ENCODE measurements at regions not wholly inside any gene's neighbourhood (a gene's known extent, or its start where the extent isn't known, plus 50 kb on each side); places are given as distances from the start of the nearest gene placed in this dataset.

GRCh38 chr15:70315431-70315830 lies 217.7 kb upstream of the TLE3 start:
- no peak overlapping the region for H3K4me3 ChIP-seq (ENCODE audit: low read depth, low read length)
- DNase-seq = no peak
- TF ChIP-seq, protein P1, sequence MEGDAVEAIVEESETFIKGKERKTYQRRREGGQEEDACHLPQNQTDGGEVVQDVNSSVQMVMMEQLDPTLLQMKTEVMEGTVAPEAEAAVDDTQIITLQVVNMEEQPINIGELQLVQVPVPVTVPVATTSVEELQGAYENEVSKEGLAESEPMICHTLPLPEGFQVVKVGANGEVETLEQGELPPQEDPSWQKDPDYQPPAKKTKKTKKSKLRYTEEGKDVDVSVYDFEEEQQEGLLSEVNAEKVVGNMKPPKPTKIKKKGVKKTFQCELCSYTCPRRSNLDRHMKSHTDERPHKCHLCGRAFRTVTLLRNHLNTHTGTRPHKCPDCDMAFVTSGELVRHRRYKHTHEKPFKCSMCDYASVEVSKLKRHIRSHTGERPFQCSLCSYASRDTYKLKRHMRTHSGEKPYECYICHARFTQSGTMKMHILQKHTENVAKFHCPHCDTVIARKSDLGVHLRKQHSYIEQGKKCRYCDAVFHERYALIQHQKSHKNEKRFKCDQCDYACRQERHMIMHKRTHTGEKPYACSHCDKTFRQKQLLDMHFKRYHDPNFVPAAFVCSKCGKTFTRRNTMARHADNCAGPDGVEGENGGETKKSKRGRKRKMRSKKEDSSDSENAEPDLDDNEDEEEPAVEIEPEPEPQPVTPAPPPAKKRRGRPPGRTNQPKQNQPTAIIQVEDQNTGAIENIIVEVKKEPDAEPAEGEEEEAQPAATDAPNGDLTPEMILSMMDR (IDR thresholded peaks at IDR 0.05; ENCODE audit: low read depth, low read length) = no peak
- H3K9me3 ChIP-seq (ENCODE audit: severe bottlenecking) = no peaks in the 10 kb centered on the region
- no peak overlapping the region for H3K27ac ChIP-seq
- no peaks in the 10 kb centered on the region for H3K36me3 ChIP-seq
- H3K27me3 ChIP-seq (ENCODE audit: insufficient read depth, low read depth, severe bottlenecking) = no peaks in the 10 kb centered on the region

- no peak for DNase-seq
- H3K36me3 ChIP-seq = no peaks in the 10 kb centered on the region
- TF ChIP-seq, protein P1 (IDR thresholded peaks at IDR 0.05; ENCODE audit: low read depth, low read length) = no peak
- H3K27ac ChIP-seq = no peak overlapping the region
- no peak overlapping the region for H3K4me3 ChIP-seq (ENCODE audit: low read depth, low read length)
- H3K27me3 ChIP-seq (ENCODE audit: insufficient read depth, low read depth, severe bottlenecking) = no peaks in the 10 kb centered on the region
- no peaks in the 10 kb centered on the region for H3K9me3 ChIP-seq (ENCODE audit: severe bottlenecking)
These were observed 217.0 kb upstream of the TLE3 start for GRCh38 chr15:70314688-70315087.

- Histone ChIP-seq H3K27me3 (ENCODE audit: insufficient read depth, low read depth, severe bottlenecking) (no peaks in the 10 kb centered on the region), H3K27ac (no peak overlapping the region), H3K36me3 (no peaks in the 10 kb centered on the region), H3K9me3 (ENCODE audit: severe bottlenecking) (no peaks in the 10 kb centered on the region), H3K4me3 (ENCODE audit: low read depth, low read length) (no peak overlapping the region)
- TF ChIP-seq, protein P1 (IDR thresholded peaks at IDR 0.05; ENCODE audit: low read depth, low read length) = no peak
- no peak for DNase-seq
These were observed 216.3 kb upstream of the TLE3 start for GRCh38 chr15:70314018-70314354.

DNA sequence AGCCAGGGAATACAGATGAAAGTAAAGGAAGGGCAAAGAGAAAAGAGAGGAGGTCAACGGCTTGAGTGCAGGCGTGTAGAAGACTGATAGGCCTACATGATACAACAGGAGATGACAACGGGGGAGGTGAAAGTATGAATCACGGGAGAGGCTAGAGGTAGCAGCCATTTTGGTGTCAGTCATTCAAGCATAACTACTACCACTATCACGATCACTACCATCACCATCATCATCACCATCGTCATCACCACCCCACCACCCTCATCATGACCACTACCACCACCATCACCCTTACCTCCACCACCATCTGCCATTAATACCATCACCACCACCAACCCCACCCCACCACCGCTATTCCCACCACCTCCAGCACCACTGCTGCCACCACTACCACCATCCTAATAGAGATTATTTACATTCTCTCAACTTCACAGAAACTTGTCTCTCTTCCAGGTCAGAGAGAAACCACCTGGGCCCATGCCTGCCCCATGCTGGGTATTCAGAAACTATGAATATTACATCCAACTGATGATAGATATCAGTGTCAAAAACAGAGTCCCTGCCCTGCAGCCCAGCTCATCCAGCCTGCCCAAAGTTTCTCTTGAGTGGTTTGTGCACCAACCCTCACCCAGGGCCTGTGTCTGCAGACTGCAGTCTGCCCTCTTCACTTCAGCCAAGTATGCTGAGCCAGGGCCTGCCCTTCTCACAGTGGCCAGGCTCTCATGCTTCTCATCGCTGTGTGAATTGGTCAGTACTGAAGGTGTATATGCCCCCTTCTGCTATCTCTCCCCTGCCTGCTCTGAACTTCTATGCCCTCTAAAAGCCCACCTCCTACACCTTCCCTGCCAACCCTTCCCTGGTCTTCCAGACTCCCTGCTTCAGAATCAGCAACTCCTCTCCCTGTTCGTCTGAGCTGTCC lies 215.6 kb upstream of the TLE3 start:
- TF ChIP-seq, protein P1 (IDR thresholded peaks at IDR 0.05; ENCODE audit: low read depth, low read length) = no peak
- no peak for DNase-seq

DNA sequence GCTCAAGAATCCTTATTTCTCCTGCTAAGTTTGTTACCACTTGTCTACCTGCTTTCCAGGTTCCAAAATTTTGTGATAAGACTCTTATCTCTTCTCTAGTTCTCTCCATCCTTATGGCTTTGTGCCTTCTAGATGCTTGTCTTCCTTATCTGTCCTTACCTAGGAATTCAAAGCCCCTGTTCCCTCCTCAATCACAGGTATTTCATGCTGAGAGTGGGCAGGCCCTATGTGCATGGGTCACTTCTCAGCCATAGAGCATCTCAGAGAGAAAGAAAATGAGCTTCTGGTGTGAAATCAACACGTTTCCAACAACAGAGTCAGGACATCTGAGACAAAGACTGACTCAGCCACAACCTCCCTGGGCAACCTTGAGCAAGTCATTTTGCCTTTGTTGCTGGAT lies 214.1 kb upstream of the TLE3 start:
- no peaks in the 10 kb centered on the region for H3K36me3 ChIP-seq
- DNase-seq = no peak
- H3K9me3 ChIP-seq (ENCODE audit: severe bottlenecking) = no peaks in the 10 kb centered on the region
- TF ChIP-seq, protein P1 (IDR thresholded peaks at IDR 0.05; ENCODE audit: low read depth, low read length) = no peak
- H3K4me3 ChIP-seq (ENCODE audit: low read depth, low read length) = no peak overlapping the region
- no peak overlapping the region for H3K27ac ChIP-seq
- H3K27me3 ChIP-seq (ENCODE audit: insufficient read depth, low read depth, severe bottlenecking) = no peaks in the 10 kb centered on the region

More for the DNA sequence above, 215.6 kb upstream of the TLE3 start:
- Histone ChIP-seq H3K27ac (no peak overlapping the region), H3K4me3 (ENCODE audit: low read depth, low read length) (no peak overlapping the region), H3K9me3 (ENCODE audit: severe bottlenecking) (no peaks in the 10 kb centered on the region), H3K36me3 (no peaks in the 10 kb centered on the region), H3K27me3 (ENCODE audit: insufficient read depth, low read depth, severe bottlenecking) (no peaks in the 10 kb centered on the region)

- DNase-seq = no peak
- TF ChIP-seq, protein P1 (IDR thresholded peaks at IDR 0.05; ENCODE audit: low read depth, low read length) = no peak
- H3K27me3 ChIP-seq (ENCODE audit: insufficient read depth, low read depth, severe bottlenecking) = no peaks in the 10 kb centered on the region
These were observed 212.0 kb upstream of the TLE3 start for GRCh38 chr15:70309716-70310115.

More at GRCh38 chr15:70309716-70310115, 212.0 kb upstream of the TLE3 start:
- no peak overlapping the region for H3K27ac ChIP-seq
- H3K4me3 ChIP-seq (ENCODE audit: low read depth, low read length) = no peak overlapping the region
- no peaks in the 10 kb centered on the region for H3K36me3 ChIP-seq
- no peaks in the 10 kb centered on the region for H3K9me3 ChIP-seq (ENCODE audit: severe bottlenecking)

All from WERI-Rb-1 (cell line).